ENCODE measurements at regions not wholly inside any gene's neighbourhood (a gene's known extent, or its start where the extent isn't known, plus 50 kb on each side); places are given as distances from the start of the nearest gene placed in this dataset.
"Not testable (repeated sequence)": the region's sequence is repeated elsewhere in the genome, so short reads cannot be mapped to it uniquely, and the experiment has no call there.

DNA sequence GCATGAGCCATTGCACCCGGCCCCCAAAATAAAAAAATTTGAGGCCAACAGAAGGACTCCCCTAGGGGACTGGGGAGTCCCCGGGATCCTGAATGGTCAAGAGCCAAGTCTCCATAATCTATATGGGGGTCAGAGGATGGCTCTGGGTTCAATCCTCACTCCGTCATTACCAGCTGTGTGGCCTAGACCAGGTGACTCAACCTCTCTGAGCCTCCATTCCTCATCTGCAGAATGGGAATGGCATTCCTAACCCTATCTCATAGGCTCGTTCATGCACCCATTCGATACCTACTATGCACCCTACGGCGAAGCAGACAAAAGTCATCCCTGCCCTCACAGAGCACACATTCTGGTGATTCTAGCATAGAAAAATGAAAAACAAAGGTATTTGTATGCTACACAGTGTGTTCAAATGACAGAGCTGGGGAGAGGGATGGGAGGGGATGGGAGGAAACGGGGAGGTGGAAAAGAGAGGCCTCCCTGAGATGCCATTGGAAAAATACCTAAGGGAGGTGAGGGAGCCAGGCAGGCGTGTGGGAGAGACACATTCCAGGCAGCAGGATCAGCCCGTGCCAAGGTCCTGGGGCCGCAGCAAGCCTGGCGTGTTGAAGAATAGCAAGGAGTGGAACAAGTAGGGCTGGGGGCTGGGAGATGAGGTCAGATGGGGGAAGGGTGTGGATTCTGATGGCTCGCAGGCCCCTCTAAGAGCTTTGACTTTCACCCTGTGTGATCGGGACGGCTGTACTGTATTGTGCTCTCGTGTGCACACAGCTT, 71.2 kb downstream of the RMI2 start:
- DNase-seq = no peak

DNA sequence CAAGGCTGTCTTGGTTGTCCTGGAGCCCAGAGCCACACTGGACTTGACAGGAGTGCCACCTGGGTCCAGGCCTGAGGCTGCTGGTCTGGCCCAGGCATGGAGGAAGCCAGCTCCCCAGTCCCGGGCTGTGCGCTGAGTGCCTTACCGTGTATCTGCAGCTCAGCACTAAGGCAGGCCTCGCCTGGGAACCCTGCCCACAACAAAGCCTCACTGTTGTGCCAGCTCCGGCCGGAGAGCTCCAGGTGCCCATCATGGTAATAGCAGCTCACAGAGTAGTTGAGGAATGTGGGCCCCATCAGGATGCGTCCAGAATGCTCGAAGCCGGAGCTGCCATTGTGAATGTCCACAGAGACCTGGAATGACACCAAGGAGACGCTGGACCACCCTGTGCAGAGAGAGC, 72.2 kb downstream of the RMI2 start:
- DNase-seq = no peak

DNA sequence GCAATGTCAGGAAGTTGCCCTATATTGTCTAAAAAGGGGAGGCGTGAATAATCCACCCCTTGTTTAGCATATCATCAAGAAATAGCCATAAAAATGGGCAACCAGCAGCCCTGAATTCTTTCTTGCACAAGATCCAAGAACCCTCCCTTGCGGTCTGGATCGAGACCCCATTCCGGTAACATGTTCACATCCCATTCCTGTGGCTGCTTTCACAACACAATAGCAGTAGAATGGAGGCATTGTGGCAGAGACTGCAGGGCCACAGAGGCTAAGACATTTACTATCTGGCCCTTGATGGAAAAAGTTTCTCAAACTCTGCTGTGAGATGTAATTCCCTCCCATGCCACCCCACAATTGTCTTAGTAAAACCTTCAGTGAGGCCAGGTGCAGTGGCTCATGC, 73.2 kb downstream of the RMI2 start:
- no peak for DNase-seq

DNA sequence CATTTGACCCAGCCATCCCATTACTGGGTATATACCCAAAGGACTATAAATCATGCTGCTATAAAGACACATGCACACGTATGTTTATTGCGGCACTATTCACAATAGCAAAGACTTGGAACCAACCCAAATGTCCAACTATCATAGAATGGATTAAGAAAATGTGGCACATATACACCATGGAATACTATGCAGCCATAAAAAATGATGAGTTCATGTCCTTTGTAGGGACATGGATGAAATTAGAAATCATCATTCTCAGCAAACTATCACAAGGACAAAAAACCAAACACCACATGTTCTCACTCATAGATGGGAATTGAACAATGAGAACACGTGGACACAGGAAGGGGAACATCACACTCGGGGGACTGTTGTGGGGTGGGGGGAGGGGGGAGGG, 74.8 kb downstream of the RMI2 start:
- not testable (repeated sequence) for DNase-seq

DNA sequence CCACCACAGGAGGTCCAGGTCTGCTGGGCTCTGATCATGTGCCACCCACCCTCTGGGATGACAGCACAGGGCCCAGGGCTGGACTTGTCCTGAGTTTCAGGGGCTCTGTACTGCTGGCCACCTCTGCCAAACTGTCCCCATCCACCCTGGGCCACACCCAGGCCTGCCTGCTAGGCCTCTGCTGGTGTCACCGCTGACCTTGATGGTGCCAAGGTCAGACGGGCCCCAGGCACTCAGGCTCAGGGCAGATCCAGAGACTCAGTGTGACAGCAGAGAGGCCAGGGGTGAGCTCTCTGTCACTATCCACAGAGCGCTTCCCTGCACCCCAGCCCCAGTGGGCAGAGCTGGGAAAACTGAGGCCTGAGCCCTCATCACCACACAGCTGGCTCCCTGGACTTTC, 75.6 kb downstream of the RMI2 start:
- DNase-seq = no peak

DNA sequence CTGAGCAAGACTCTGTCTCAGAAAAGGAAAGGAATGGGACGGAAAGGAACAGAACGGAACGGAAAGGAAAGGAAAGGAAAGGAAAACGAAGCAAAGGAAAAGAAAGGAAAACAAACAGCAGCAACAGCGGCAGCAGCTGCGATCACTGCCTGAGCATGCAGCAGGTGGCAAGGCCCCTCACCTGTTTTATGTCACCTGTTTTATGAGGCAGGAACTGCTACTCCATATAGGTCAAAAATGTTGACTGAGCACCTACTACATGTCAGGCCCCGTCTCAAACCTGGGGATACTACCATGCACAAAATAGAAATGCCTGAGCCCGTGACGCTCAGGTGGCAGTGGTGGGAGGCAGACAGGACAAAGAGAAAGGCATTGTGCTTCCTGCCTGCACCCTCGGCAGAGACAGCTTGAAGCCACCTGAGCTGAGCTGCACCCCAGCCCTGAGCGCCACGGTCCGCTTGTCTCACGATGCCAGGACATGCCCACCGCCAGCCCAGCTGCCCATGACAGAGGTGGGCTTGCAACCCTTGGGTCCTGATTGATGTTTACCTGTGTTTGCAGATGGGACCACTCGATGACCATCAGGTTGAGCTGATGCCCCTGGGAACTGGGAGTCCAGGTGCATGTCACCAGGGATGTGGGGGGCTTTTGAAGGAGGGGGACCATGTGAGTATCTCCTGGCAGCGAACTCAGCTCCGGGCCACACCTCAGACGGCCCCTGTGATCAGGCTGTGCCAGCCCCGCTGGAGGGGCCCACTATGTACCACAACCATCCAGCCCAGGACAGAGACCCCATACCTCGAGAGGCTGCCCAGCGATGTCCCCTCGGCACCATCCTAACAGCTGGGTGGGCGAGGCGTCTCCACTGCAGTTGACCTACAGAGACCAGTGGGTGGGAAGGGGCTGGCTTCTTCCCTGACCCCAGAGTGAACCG, 77.4 kb downstream of the RMI2 start:
- DNase-seq = no peak

DNA sequence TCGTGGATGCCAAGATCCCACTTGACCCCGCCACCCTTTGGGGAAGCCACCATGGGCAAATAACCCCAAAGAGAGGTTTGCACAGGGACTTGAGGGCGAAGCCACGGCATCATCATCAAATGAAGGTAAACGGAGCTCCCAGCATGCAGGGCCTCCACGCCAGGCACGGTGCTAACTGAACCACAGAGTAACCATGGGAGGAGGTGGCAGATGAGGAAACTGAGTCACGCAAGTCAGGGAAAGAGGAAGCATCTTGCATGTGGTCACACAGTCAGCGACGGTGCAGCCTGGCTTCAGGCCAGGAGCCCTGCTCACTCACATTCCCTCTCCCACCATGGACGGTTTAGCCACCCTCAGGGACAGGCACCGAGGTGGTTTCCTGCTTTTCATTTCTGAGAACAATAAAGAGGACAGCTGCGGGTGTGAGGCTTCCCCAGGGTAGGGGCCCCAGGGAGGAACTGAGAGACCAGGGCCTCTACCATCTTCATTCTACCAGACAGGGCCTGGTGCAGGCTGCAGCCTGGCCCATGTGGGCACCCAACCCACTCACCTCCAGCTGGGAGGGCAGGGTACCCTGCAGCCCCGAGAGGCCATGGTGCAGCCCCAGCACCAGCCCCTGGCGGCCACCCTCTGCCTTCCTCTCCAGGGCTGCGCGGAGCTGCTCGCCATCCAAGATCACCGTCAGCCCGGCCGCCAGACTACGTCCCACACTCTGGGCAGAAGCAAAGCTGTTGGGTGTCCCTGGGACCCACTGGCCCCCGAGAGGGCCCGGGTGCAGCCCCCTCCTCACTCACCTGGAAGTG, 78.3 kb downstream of the RMI2 start:
- no peak for DNase-seq

DNA sequence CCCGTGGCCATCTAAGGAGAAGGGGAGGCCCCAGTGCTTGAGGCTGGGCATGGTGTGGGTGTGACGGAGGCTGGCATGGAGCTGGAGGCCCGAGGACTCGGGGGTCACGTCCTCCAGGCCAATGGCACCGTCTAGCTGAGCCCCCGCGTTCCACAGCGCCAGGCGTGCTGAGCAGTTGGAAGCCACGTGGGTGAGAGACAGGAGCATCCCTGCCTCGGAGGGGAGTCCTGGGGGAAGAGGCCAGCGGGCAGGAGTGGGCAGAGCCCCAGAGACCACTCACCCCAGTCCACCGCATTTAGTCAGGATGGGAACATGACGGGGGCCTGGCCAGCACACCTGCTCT, 78.8 kb downstream of the RMI2 start:
- DNase-seq = no peak

DNA sequence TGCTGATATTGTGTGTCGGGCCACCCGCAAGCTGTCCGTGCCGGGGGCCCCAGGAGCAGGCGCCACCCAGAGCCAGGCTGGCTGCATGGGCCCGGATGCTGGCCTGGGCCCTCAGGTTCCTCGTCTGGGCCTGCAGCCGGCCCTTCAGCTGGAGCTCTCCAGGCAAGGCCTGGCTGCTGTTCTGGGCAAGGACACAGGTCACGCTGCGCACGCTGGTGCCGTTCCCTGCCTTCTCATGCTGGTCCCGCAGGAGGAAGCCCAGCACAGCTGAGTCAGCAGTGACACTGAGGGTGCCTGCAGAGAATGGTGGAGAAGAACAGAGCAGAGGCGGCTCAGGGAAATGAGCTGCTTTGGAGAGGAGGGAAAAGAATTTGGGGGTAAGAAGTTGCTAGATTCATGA, 79.9 kb downstream of the RMI2 start:
- DNase-seq = no peak

DNA sequence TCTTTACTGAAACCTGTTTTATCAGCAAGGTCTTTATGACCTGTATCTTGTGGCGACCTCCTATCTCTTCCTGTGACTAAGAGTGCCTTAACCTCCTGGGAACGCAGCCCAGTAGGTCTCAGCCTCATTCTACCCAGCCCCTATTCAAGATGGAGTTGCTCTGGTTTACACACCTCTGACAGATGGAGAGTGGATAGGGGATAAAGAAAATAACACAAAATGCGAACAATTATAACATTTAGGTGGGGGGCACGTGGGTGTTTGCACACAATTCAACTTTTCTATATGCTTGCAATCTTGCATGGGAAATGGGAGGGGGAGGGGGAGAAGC, 83.3 kb downstream of the RMI2 start:
- DNase-seq = no peak

DNA sequence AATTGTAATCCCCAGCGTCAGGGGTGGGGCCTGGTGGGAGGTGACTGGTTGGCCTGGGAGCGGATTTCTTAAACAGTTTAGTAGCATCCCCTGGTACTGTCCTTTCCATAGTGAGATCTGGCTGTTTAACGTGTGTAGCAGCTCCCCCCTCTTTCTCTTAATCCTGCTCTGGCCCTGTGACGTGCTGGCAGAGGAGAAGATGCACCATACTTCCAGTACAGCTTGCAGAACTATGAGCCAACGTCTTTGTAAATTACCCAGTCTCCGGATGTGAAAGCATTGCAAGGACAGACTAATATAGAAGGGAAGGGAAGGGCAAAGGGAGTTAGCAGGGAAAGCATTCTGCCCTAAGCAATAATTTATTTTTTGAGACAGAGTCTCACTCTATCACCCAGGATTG, 83.9 kb downstream of the RMI2 start:
- no peak for DNase-seq

DNA sequence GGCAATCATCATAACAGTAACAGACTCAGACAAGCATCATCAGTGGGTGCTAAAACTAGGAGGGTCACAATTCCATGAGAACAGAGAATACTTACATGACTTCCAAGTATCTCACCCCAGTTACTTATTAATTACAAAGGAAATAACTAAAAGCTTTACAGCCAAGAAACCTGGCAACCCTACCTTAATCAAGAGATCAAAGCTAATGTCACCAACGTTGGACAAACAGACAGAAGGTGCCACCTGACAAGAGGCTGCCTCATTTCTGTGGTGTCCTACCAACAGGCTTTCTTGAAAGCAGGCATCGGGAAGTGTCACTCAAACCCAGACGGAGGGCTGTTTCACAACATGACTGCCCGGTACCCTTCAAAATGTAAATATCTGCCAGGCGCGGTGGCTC, 84.6 kb downstream of the RMI2 start:
- no peak for DNase-seq

DNA sequence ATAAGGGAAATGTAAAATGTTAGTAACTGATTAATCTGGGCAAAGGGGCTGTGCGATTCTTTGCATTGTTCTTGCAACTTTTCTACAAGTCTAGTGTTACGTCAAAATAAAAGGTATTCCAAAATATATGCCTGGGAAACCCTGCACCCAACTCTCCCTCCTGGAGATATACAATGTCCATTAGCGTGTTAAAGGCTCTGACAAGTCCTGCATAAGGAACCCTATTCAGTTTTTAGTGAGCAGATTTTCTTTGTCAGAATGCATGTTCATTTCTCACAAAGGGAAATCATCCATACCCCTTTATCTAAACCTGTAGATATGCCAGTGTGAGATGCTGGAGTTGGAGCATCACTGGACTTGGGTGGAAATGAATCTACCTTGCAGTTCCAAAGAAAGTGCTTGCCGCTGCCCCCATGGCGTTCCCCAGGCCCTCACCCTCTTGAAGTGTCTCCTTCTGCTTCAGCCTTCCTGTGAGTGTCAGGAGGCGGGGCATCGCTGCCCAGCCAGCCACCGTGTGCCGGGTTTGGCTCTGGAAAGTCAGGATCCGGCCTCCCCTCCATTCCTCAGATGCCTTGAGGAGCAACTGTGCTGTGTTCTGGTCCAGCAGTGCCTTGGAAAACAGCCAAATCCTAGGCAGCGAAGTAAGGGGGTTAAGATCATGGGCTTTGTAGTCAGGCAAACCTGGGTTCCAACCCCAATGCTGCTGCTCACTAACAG, 85.5 kb downstream of the RMI2 start:
- DNase-seq = no peak

DNA sequence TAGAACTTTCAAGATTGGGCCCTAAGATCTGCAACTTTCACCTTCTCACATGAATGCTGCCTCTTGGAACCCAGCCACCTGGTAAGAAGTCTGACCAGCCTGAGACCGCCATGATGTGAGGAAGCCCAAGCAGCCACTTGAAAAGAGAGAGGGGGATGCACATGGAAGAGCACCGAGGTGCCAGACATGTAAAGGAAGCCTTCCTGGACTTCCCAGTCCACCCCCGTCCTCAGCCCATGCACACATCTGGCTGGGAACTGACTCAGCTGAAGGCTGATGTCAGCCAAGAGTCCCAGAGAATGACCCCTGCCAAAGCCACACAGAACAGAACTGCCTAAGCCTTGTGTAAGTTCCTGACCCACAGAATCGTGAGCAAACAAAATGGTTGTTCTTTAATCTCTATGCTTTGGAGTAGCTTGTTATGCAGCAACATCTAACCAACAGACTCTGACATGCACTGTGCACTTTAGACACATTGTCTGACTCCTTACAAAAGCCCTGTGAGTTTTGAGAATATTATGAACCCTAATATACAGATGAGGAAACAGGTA, 86.7 kb downstream of the RMI2 start:
- no peak for DNase-seq

DNA sequence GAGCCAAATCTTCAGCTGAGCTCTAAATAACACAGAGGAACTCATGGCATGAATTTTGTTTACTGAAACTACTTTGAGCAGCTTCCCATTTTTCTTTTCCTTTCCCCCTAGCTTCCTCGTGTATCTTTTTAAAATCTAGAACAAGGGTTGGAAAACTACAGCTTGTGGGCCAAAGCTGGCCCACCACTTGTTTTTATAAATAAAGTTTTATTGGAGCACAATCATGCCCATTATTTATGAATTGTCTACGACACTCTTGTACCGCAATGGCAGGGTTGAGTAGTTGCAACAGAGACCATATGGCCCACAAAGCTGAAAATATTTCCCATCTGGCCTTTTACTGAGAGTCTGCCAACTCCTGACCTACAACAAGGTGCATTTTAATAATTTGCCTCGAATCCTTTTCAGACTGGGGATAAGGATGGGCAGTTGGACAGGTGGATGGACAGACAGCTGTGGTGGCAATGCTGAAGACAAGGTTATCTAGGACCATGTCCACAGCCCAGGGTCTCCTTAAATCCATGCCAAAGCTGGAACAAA, 87.7 kb downstream of the RMI2 start:
- no peak for DNase-seq

DNA sequence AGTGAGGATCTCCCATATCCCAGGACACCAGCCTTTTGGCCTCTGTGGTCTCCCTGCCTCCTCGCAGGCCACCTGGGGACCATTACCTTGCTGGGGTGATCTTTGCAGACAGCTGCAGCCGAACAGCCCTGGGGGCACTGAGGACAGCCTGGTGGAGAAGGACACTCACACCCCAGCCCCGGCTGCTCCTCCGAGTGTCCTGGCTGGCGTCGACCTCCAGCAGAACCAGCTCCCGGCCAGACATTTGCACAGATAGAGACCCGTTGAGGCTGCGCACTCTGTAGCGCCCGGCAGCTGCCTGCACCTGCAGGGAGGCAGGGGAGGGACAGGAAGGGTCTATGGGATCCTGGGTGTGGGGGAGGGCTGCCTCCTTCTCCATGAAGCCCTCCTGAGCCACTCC, 90.3 kb downstream of the RMI2 start:
- no peak for DNase-seq

DNA sequence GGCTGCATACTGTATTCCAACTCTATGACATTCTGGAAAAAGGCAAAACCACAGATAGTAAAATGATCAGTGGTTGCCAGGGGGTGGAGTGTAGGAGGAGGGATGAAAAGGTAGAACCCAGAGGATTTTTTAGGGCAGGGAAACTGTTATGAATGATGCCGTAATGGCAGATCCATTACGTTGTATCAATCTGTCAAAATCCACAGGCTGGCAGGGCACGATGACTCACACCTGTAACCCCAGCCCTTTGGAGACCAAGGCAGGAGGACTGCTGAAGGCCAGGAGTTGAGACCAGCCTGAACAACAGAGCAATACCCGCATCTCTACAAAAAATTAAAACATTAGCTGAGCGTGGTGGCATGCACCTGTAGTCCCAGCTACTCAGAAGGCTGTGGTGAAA, 91.8 kb downstream of the RMI2 start:
- DNase-seq = no peak

DNA sequence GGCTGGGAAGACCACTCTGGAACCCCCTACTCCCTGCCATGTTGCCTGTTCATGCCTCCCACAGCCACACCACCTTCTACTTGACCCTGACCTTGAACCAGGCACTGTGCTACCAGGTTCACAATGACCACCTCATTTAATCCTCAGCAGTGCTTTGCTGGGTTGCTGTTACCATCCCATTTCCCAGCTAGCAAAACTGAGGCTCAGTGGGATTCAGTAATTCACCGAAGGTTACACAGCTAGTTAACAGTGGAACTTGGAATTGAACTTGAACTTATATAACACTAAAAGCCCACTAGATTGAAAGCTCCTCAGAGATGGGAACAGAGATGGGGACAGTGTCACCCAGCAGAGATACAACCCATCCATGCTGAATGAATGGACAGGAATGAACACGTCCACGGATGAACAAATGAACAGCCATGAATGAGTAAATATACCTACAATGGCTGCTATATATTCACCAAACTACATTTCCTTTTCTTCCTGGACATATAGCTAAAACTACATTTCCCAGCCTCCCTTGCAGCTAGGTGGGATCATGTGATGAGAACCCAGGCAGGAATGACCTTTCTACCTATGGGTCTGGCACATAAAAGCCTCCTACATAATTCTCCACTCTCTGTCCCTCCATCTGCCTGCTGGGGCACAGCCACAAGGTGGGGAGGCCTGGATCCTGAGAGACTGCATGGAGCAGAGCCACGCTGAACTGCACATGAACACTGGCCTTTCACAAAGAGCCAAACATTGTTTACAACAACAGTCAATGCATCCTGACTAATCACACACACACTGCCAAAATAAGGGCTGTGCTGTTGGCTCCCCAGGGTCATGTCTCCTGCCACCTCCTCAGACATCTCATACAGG, 94.8 kb downstream of the RMI2 start:
- no peak for DNase-seq

DNA sequence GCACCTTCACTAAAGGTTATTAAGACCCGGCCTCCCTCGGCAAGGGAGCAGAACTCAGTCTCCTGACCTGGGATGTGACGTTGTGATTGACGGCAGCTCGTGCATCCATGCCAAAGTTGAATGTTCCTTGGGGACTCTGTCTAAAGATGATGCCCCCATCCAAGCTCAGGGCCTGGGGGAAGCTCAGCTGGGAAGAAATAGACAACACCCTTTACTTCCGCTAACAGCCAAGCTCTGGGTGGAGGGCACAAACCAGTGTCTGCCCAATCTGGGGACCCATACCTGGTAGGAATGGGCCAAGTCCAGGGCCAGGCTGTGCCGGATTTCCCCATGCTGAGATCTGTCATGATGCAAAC, 95.4 kb downstream of the RMI2 start:
- DNase-seq = no peak

DNA sequence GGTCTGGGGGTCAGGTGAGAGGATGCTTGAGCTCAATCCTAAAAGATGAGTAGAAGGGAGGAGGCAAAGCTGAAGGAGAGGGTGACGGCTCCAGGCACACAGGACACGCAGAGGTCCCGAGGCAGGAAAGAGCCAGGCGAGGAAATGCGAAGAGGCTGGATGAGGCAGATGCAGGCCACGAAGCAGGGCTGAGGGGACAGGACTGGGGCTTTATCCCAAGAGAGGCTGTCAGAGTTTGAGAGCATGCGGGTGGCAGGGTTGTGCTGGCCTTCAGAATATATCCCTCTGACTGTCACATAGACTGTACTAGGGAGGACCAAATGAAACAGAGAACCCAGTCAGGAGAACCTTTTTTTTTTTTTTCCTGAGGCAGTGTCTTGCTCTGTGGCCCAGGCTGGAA, 100.2 kb downstream of the RMI2 start:
- no peak for DNase-seq

DNA sequence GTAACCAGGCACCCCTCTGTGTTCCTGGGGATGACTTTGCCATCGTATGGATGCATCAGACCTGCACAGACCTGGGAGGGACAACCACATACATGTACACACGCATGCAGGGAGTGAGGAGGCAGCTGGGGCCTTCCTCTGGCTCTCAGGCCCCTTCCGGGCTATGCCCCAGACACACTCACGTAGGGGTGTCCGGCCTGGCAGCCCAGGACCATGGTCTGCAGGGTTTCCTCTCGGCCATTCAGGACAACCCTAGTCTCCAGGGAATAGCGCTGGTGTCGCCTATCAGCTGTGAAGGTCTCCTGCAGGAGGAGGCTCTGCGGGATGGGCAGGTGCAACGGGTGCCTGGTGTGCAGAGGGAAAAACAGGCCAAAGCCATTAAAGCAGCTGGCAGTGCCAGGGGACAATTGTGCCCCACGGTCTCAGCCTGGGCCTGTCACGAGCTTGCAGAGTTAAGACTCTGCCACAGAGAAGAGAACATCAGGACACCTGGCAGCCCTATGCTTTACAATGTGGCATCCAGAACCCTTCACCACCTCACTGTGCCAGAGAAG, 101.4 kb downstream of the RMI2 start:
- DNase-seq = no peak
